ENCODE measurements at regions not wholly inside any gene's neighbourhood (a gene's known extent, or its start where the extent isn't known, plus 50 kb on each side); places are given as distances from the start of the nearest gene placed in this dataset.

DNA sequence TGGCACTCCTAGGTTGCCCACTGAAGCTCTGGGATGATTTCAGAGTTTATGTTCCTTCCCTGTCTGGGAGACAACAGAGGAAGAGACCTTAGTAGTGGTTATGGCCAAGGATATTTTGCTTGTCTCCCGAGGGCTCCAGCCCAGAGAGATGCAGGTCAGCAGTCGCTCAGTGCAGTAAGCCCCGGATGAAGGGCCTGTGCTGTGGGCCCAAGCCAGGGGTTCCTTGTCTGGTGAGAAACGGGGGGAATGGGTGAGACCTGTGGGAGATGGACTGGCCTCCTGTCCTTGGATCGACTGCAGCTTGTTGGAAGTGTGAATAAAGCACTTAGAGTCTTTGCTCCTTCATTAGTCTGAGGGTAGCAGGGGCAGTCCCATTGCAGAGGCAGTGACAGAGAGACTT lies 260.7 kb upstream of the RIOK2 start:
- CTCF ChIA-PET, result interaction anchor here (0.7 kb wide), 1 partner anchor 10 kb away, joined by 3 read pairs; no protein-coding TSS in a partner anchor
- in situ Hi-C loops (cut with HindIII; ENCODE audit: low pct_unique_long_range_greater_than_20kb, low sequenced_read_pairs), result no loop called here
- H3K27me3 ChIP-seq (ENCODE audit: control insufficient read depth, insufficient read depth, low read length), result no peaks in the 10 kb centered on the region
- H3K9me3 ChIP-seq (ENCODE audit: control insufficient read depth, insufficient read depth, low read depth, low read length), result no peaks in the 10 kb centered on the region
- DNase-seq (ENCODE audit: low read depth, low spot score) (no peak), ATAC-seq (no peak)
- no peak for TF ChIP-seq SIN3A (IDR thresholded peaks at IDR 0.05; ENCODE audit: borderline replicate concordance, insufficient read depth, low read depth, low read length)
- no peak overlapping the region for H3K27ac ChIP-seq (ENCODE audit: low read length)
- BruUV-seq (replicated peaks), result no TSS peak
- no peaks in the 10 kb centered on the region for H3K36me3 ChIP-seq (ENCODE audit: control insufficient read depth, insufficient read depth, low read length)
- POLR2A ChIA-PET, result no interaction called here
- intact Hi-C loops (cut with micrococcal nuclease; ENCODE audit: unreplicated experiment), result no loop called here
- H3K4me1 ChIP-seq (ENCODE audit: control insufficient read depth, insufficient read depth, low read length), result no peaks in the 10 kb centered on the region
- H3K4me3 ChIP-seq (ENCODE audit: low read depth in 2 of 2, low read length in 2 of 2), result no peak overlapping the region

DNA sequence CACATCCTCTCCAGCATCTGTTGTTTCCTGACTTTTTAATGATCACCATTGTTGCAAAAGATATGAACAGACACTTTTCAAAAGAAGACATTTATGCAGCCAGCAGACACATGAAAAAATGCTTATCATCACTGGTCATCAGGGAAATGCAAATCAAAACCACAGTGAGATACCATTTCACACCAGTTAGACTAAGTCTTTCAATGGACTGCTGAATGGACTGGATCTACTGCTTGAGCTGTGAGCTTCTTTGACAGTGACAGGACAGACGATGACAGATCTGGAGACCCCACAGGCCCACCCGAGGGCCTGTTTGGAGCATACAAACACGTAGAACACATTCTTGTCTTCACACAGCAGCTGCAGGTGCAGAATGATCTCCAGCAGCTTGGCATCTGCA lies 266.1 kb upstream of the RIOK2 start:
- POLR2A ChIA-PET, result interaction anchor here (0.6 kb wide), 1 partner anchor 1262 kb away, joined by 3 read pairs; no protein-coding TSS in a partner anchor
- Histone ChIP-seq H3K9me3 (ENCODE audit: control insufficient read depth, insufficient read depth, low read depth, low read length) (no peaks in the 10 kb centered on the region), H3K27me3 (ENCODE audit: control insufficient read depth, insufficient read depth, low read length) (no peaks in the 10 kb centered on the region), H3K4me1 (ENCODE audit: control insufficient read depth, insufficient read depth, low read length) (no peaks in the 10 kb centered on the region), H3K4me3 (ENCODE audit: low read depth in 2 of 2, low read length in 2 of 2) (no peak overlapping the region), H3K36me3 (ENCODE audit: control insufficient read depth, insufficient read depth, low read length) (no peaks in the 10 kb centered on the region), H3K27ac (ENCODE audit: low read length) (no peak overlapping the region)
- CTCF ChIA-PET, result no interaction called here
- BruUV-seq (replicated peaks), result no TSS peak
- ATAC-seq (no peak), DNase-seq (ENCODE audit: low read depth, low spot score) (no peak)
- TF ChIP-seq POLR2AphosphoS5 (IDR thresholded peaks at IDR 0.05; ENCODE audit: low read depth, low read length), result no peak
- TF ChIP-seq SIN3A (IDR thresholded peaks at IDR 0.05; ENCODE audit: borderline replicate concordance, insufficient read depth, low read depth, low read length), result no peak
- TF ChIP-seq, protein P1, sequence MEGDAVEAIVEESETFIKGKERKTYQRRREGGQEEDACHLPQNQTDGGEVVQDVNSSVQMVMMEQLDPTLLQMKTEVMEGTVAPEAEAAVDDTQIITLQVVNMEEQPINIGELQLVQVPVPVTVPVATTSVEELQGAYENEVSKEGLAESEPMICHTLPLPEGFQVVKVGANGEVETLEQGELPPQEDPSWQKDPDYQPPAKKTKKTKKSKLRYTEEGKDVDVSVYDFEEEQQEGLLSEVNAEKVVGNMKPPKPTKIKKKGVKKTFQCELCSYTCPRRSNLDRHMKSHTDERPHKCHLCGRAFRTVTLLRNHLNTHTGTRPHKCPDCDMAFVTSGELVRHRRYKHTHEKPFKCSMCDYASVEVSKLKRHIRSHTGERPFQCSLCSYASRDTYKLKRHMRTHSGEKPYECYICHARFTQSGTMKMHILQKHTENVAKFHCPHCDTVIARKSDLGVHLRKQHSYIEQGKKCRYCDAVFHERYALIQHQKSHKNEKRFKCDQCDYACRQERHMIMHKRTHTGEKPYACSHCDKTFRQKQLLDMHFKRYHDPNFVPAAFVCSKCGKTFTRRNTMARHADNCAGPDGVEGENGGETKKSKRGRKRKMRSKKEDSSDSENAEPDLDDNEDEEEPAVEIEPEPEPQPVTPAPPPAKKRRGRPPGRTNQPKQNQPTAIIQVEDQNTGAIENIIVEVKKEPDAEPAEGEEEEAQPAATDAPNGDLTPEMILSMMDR (IDR thresholded peaks at IDR 0.05), result no peak
- TF ChIP-seq, protein P2, sequence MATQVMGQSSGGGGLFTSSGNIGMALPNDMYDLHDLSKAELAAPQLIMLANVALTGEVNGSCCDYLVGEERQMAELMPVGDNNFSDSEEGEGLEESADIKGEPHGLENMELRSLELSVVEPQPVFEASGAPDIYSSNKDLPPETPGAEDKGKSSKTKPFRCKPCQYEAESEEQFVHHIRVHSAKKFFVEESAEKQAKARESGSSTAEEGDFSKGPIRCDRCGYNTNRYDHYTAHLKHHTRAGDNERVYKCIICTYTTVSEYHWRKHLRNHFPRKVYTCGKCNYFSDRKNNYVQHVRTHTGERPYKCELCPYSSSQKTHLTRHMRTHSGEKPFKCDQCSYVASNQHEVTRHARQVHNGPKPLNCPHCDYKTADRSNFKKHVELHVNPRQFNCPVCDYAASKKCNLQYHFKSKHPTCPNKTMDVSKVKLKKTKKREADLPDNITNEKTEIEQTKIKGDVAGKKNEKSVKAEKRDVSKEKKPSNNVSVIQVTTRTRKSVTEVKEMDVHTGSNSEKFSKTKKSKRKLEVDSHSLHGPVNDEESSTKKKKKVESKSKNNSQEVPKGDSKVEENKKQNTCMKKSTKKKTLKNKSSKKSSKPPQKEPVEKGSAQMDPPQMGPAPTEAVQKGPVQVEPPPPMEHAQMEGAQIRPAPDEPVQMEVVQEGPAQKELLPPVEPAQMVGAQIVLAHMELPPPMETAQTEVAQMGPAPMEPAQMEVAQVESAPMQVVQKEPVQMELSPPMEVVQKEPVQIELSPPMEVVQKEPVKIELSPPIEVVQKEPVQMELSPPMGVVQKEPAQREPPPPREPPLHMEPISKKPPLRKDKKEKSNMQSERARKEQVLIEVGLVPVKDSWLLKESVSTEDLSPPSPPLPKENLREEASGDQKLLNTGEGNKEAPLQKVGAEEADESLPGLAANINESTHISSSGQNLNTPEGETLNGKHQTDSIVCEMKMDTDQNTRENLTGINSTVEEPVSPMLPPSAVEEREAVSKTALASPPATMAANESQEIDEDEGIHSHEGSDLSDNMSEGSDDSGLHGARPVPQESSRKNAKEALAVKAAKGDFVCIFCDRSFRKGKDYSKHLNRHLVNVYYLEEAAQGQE (IDR thresholded peaks at IDR 0.05; ENCODE audit: insufficient read depth in 1 of 2, low read depth in 2 of 2, low read length in 1 of 2), result no peak
- no peak for TF ChIP-seq TCF7L2 (IDR thresholded peaks at IDR 0.05; ENCODE audit: low read depth, low read length)
- in situ Hi-C loops (cut with HindIII; ENCODE audit: low pct_unique_long_range_greater_than_20kb, low sequenced_read_pairs), result no loop called here
- intact Hi-C loops (cut with micrococcal nuclease; ENCODE audit: unreplicated experiment), result no loop called here

DNA sequence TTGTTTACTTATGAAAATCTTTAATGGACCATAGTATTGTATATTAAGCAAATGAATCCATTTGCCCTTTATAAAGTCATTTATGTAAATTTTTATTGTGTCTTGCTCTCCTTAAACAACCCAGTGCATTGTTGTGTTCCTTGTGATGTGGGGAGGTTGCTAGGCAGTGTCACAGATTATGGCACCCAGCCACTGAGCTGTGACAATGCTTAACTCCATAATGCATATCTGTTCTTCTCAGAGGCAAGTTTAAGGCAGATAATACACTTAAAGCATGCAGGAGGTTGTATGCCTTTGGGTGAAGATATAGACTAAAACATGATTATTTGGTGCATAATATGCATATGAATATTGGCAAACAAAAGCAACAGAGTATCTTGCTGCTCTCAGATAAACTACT lies 269.6 kb upstream of the RIOK2 start:
- BruUV-seq (replicated peaks), result no TSS peak
- intact Hi-C loops (cut with micrococcal nuclease; ENCODE audit: unreplicated experiment), result no loop called here
- ChIA-PET POLR2A (no interaction called here), CTCF (no interaction called here)
- TF ChIP-seq TCF7L2 (IDR thresholded peaks at IDR 0.05; ENCODE audit: low read depth, low read length) (no peak), SIN3A (IDR thresholded peaks at IDR 0.05; ENCODE audit: borderline replicate concordance, insufficient read depth, low read depth, low read length) (no peak), POLR2AphosphoS5 (IDR thresholded peaks at IDR 0.05; ENCODE audit: low read depth, low read length) (no peak)
- TF ChIP-seq, protein P1 (IDR thresholded peaks at IDR 0.05), result no peak
- TF ChIP-seq, protein P2 (IDR thresholded peaks at IDR 0.05; ENCODE audit: insufficient read depth in 1 of 2, low read depth in 2 of 2, low read length in 1 of 2), result no peak
- no peaks in the 10 kb centered on the region for H3K27me3 ChIP-seq (ENCODE audit: control insufficient read depth, insufficient read depth, low read length)
- no peak for DNase-seq (ENCODE audit: low read depth, low spot score)
- H3K4me1 ChIP-seq (ENCODE audit: control insufficient read depth, insufficient read depth, low read length), result no peaks in the 10 kb centered on the region
- H3K9me3 ChIP-seq (ENCODE audit: control insufficient read depth, insufficient read depth, low read depth, low read length), result no peaks in the 10 kb centered on the region
- H3K4me3 ChIP-seq (ENCODE audit: low read depth in 2 of 2, low read length in 2 of 2), result no peak overlapping the region
- in situ Hi-C loops (cut with HindIII; ENCODE audit: low pct_unique_long_range_greater_than_20kb, low sequenced_read_pairs), result no loop called here
- no peak overlapping the region for H3K27ac ChIP-seq (ENCODE audit: low read length)
- ATAC-seq, result no peak
- no peaks in the 10 kb centered on the region for H3K36me3 ChIP-seq (ENCODE audit: control insufficient read depth, insufficient read depth, low read length)
